ENCODE measurements at regions not wholly inside any gene's neighbourhood (a gene's known extent, or its start where the extent isn't known, plus 50 kb on each side); places are given as distances from the start of the nearest gene placed in this dataset.

- DNase-seq = no peak
Observed at GRCh38 chr2:121037480-121037879, 247.5 kb downstream of the TFCP2L1 start.

- DNase-seq = no peak
Observed at GRCh38 chr2:121038031-121038430, 247.0 kb downstream of the TFCP2L1 start.

- DNase-seq = no peak
Observed at GRCh38 chr2:121038431-121038830, 246.6 kb downstream of the TFCP2L1 start.

GRCh38 chr2:121038891-121039616, 245.9 kb downstream of the TFCP2L1 start:
- DNase-seq = no peak

- no peak for DNase-seq
Observed at GRCh38 chr2:121039679-121040078, 245.3 kb downstream of the TFCP2L1 start.

GRCh38 chr2:121041516-121041915, 243.5 kb downstream of the TFCP2L1 start:
- no peak for DNase-seq

GRCh38 chr2:121043061-121043826, 241.8 kb downstream of the TFCP2L1 start:
- no peak for DNase-seq

GRCh38 chr2:121043827-121044222, 241.2 kb downstream of the TFCP2L1 start:
- DNase-seq = no peak

- no peak for DNase-seq
Observed at GRCh38 chr2:121044412-121044811, 240.6 kb downstream of the TFCP2L1 start.

GRCh38 chr2:121045245-121045644, 239.8 kb downstream of the TFCP2L1 start:
- no peak for DNase-seq

- no peak for DNase-seq
Observed at GRCh38 chr2:121046335-121046734, 238.7 kb downstream of the TFCP2L1 start.

- DNase-seq = no peak
Observed at GRCh38 chr2:121047383-121047782, 237.6 kb downstream of the TFCP2L1 start.

- DNase-seq = no peak
Observed at GRCh38 chr2:121049131-121049530, 235.9 kb downstream of the TFCP2L1 start.

GRCh38 chr2:121049950-121050585, 234.9 kb downstream of the TFCP2L1 start:
- no peak for DNase-seq

GRCh38 chr2:121051311-121051710, 233.7 kb downstream of the TFCP2L1 start:
- no peak for DNase-seq

GRCh38 chr2:121052023-121052422, 233.0 kb downstream of the TFCP2L1 start:
- no peak for DNase-seq

- no peak for DNase-seq
Observed at GRCh38 chr2:121052521-121052920, 232.5 kb downstream of the TFCP2L1 start.

- DNase-seq = no peak
Observed at GRCh38 chr2:121055088-121055487, 229.9 kb downstream of the TFCP2L1 start.

GRCh38 chr2:121055501-121055900, 229.5 kb downstream of the TFCP2L1 start:
- DNase-seq = no peak

- DNase-seq = no peak
Observed at GRCh38 chr2:121058852-121059558, 226.0 kb downstream of the TFCP2L1 start.

- no peak for DNase-seq
Observed at GRCh38 chr2:121059651-121060649, 225.1 kb downstream of the TFCP2L1 start.

- DNase-seq = no peak
Observed at GRCh38 chr2:121061633-121062032, 223.4 kb downstream of the TFCP2L1 start.

All from AML-193 (cell line).